MCF 10A (cell line): ENCODE measurements at regions not wholly inside any gene's neighbourhood (a gene's known extent, or its start where the extent isn't known, plus 50 kb on each side); places are given as distances from the start of the nearest gene placed in this dataset.

Source experiments
- BruUV-seq: library from RNA; stranded (reverse); fragments of 400-500 nt; replicated peaks from 2 replicates; lab custom pipeline; 2021; lab: Mats Ljungman, UMichigan
- CTCF ChIA-PET: fragments of 300-600 bp; sonication (Branson Sonifier 250); formaldehyde crosslinking; extraction: SDS; loops from one replicate; lab custom pipeline; 2021; ENCODE audit warnings: antibody characterized with exemption, inconsistent platforms; lab: Yijun Ruan, JAX
- POLR2A ChIA-PET: fragments of 300-600, 350-650 bp; sonication (Branson Sonifier 250); formaldehyde crosslinking; extraction: SDS; loops from one replicate; lab custom pipeline; 2020; ENCODE audit warnings: antibody characterized with exemption, inconsistent platforms; lab: Yijun Ruan, JAX
- DNase-seq: peaks from one replicate; pipeline ENCODE4 v3.0.0-alpha.2; 2018; ENCODE audit not compliant: unreplicated experiment
- H3K27ac Mint-ChIP-seq: one replicate; pipeline ENCODE4 v1.8.0; 2022; ENCODE audit warnings: mild to moderate bottlenecking, low read depth, mixed read lengths; ENCODE audit not compliant: unreplicated experiment
- H3K27me3 Mint-ChIP-seq: one replicate; pipeline ENCODE4 v1.8.0; 2022; ENCODE audit warnings: mixed read lengths; ENCODE audit not compliant: insufficient read depth, unreplicated experiment
- H3K36me3 Mint-ChIP-seq: one replicate; pipeline ENCODE4 v1.8.0; 2022; ENCODE audit warnings: mild to moderate bottlenecking, moderate library complexity, mixed read lengths; ENCODE audit not compliant: insufficient read depth, unreplicated experiment
- H3K4me1 Mint-ChIP-seq: one replicate; pipeline ENCODE4 v1.8.0; 2022; ENCODE audit warnings: mixed read lengths; ENCODE audit not compliant: insufficient read depth, unreplicated experiment
- H3K4me3 Mint-ChIP-seq: one replicate; pipeline ENCODE4 v1.8.0; 2022; ENCODE audit warnings: mild to moderate bottlenecking, moderate library complexity, mixed read lengths; ENCODE audit not compliant: unreplicated experiment
- H3K9me3 Mint-ChIP-seq: one replicate; pipeline ENCODE4 v1.8.0; 2022; ENCODE audit warnings: mixed read lengths; ENCODE audit not compliant: unreplicated experiment
- CTCF ChIP-seq: fragments of 200-600 bp; IDR thresholded peaks from one replicate; pipeline ENCODE4 v1.8.0; 2022; ENCODE audit warnings: antibody characterized with exemption, mild to moderate bottlenecking; ENCODE audit not compliant: unreplicated experiment
- intact Hi-C: fragments of 100-400 bp; cut with micrococcal nuclease; formaldehyde crosslinking; loops from 2 replicates; pipeline ENCODE4 v1.14.1; 2022

DNA sequence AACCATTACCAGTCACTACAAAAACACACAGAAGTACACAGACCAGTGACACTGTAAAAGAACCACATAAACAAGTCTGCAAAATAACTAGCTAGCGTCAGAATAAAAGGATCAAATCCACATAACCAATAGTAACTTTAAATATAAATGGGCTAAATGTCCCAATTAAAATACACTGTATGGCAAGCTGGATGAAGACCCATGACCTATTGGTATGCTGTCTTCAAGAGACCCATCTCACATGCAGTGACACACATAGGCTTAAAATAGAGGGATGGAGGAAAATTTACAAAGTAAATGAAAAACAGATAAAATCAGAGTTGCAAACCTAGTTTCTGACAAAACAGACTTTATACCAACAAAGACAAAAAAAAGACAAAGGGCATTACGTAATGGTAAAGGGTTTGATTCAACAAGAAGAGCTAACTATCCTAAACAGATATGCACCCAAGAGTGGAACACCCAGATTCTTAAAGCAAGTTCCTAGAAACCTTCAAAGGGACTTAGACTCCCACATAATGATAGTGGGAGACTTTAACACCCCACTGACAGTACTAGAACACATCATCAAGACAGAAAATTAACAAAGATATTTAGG, 196.9 kb downstream of the TBX15 start:
- BruUV-seq, result no TSS peak
- ChIA-PET CTCF (interaction anchor here (0.6 to 0.7 kb wide), 2 partner anchors 11 to 841 kb away, joined by 3 read pairs; no protein-coding TSS in a partner anchor), POLR2A (no interaction called here)
- TF ChIP-seq CTCF, result no peak
- Mint-ChIP-seq H3K27me3 (no peaks in the 10 kb centered on the region), H3K4me3 (no peak overlapping the region), H3K9me3 (peaks cover 17% of the 10 kb centered on the region), H3K36me3 (no peaks in the 10 kb centered on the region), H3K27ac (no peak overlapping the region), H3K4me1 (peaks cover 6% of the 10 kb centered on the region)
- no peak for DNase-seq
- intact Hi-C loops, result no loop called here

- H3K4me3 Mint-ChIP-seq, result no peak overlapping the region
- intact Hi-C loops, result no loop called here
- no peaks in the 10 kb centered on the region for H3K27me3 Mint-ChIP-seq
- TF ChIP-seq CTCF, result no peak
- BruUV-seq, result no TSS peak
- peaks cover 16% of the 10 kb centered on the region for H3K4me1 Mint-ChIP-seq
- H3K9me3 Mint-ChIP-seq, result peaks cover 17% of the 10 kb centered on the region
- ChIA-PET POLR2A (no interaction called here), CTCF (interaction anchor here (0.6 kb wide), 1 partner anchor 667 kb away, joined by 3 read pairs; no protein-coding TSS in a partner anchor)
- no peaks in the 10 kb centered on the region for H3K36me3 Mint-ChIP-seq
- peak; percentile 89 for DNase-seq
- no peak overlapping the region for H3K27ac Mint-ChIP-seq
Observed at GRCh38 chr1:118788463-118788862, 199.7 kb downstream of the TBX15 start.

DNA sequence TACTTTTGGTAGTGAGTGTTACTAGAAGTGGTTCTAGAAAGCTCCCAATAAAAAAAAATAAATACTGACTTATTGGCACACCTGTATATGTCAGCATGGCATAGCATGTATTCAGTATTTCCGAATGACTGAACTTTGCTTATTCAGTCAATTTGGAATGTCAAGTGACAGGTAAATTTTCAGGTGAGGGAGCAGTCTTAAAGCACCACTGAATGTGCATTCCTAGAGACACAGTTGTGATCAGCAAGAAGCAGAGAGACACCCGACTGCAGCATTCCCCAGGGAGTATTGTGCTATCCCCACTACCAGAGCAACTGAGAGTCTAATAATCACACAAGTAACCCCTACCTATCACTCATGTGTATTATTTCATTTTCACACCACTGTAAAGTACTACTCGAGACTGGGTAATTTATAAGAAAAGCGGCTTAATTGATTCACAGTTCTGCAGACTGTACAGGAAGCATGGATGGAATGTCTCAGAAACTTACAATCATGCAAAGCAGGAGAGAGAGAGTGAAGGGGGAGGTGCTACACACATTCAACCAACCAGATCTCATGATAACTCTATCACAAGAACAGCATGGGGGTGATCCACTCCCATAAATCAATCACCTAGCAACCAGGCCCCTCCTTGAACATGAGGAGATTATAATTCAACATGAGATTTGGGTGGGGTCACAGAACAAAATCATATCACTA, 201.5 kb downstream of the TBX15 start:
- intact Hi-C loops, result no loop called here
- BruUV-seq, result no TSS peak
- no peak for TF ChIP-seq CTCF
- POLR2A ChIA-PET, result no interaction called here
- H3K9me3 Mint-ChIP-seq, result peaks cover 17% of the 10 kb centered on the region
- no peak for DNase-seq
- H3K27ac Mint-ChIP-seq, result no peak overlapping the region
- no peaks in the 10 kb centered on the region for H3K36me3 Mint-ChIP-seq
- H3K27me3 Mint-ChIP-seq, result no peaks in the 10 kb centered on the region
- H3K4me1 Mint-ChIP-seq, result peaks cover 16% of the 10 kb centered on the region
- CTCF ChIA-PET, result interaction anchor here (0.7 kb wide), 1 partner anchor 450 kb away, joined by 3 read pairs; no protein-coding TSS in a partner anchor
- H3K4me3 Mint-ChIP-seq, result no peak overlapping the region

DNA sequence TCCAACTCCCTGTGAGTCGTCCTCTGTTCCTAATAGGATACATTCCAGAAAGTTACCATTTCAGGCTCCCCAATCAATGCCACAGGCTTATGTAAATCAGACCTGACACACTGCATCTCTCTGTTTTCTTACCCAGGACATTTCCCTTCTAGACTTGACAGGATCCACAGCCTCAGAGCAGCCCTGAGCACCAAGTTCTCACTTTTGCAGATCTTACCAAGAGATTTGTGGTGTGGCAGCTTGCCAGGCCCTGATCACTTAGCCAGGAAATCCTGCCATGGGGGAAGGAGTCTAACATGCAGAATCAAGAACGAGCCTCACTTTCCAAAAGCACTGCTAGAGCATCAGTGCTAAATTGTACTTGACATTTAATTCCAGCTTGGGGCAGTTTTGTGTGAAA, 202.9 kb downstream of the TBX15 start:
- Mint-ChIP-seq H3K4me1 (peaks cover 16% of the 10 kb centered on the region), H3K36me3 (no peaks in the 10 kb centered on the region), H3K27me3 (no peaks in the 10 kb centered on the region), H3K9me3 (peaks cover 9% of the 10 kb centered on the region), H3K27ac (no peak overlapping the region), H3K4me3 (no peak overlapping the region)
- POLR2A ChIA-PET, result interaction anchor here (0.6 kb wide), 1 partner anchor 280 kb away, joined by 3 read pairs; no protein-coding TSS in a partner anchor
- no TSS peak for BruUV-seq
- CTCF ChIA-PET, result no interaction called here
- intact Hi-C loops, result no loop called here
- peak; percentile 74 for DNase-seq
- no peak for TF ChIP-seq CTCF
